Chondrocyte (in vitro differentiated cells): ENCODE measurements at regions not wholly inside any gene's neighbourhood (a gene's known extent, or its start where the extent isn't known, plus 50 kb on each side); places are given as distances from the start of the nearest gene placed in this dataset.

Source experiments
- DNase-seq: peaks from one replicate; pipeline ENCODE4 v3.0.0; 2021; ENCODE audit warnings: mixed read lengths, low spot score
- H3K27ac Mint-ChIP-seq: one replicate; pipeline ENCODE4 v1.8.0; 2021; ENCODE audit warnings: mild to moderate bottlenecking, moderate library complexity, mixed read lengths; ENCODE audit not compliant: unreplicated experiment
- H3K27me3 Mint-ChIP-seq: 2 replicates; pipeline ENCODE4 v1.8.0; 2021; ENCODE audit warnings: low read depth, mixed read lengths
- H3K36me3 Mint-ChIP-seq: 2 replicates; pipeline ENCODE4 v1.8.0; 2021; ENCODE audit warnings: low read depth, mixed read lengths
- H3K4me1 Mint-ChIP-seq: 2 replicates; pipeline ENCODE4 v1.8.0; 2021; ENCODE audit warnings: low read depth, mild to moderate bottlenecking, mixed read lengths
- H3K4me3 Mint-ChIP-seq: one replicate; pipeline ENCODE4 v1.8.0; 2021; ENCODE audit warnings: mild to moderate bottlenecking, moderate library complexity, mixed read lengths; ENCODE audit not compliant: unreplicated experiment
- H3K9me3 Mint-ChIP-seq: 2 replicates; pipeline ENCODE4 v1.8.0; 2021; ENCODE audit warnings: low read depth, mixed read lengths
- CTCF ChIP-seq: fragments of 200-600 bp; sonication (generic); IDR thresholded peaks from 2 replicates; pipeline ENCODE4 v1.5.0; 2021; ENCODE audit warnings: antibody characterized with exemption, mild to moderate bottlenecking, moderate library complexity

- no peak overlapping the region for H3K27ac Mint-ChIP-seq
- DNase-seq: no peak
- H3K4me1 Mint-ChIP-seq: no peaks in the 10 kb centered on the region
- H3K9me3 Mint-ChIP-seq: no peaks in the 10 kb centered on the region
- H3K36me3 Mint-ChIP-seq: no peaks in the 10 kb centered on the region
- no peak for TF ChIP-seq CTCF
- no peak overlapping the region for H3K4me3 Mint-ChIP-seq
- H3K27me3 Mint-ChIP-seq: peaks cover 3% of the 10 kb centered on the region
Measured at GRCh38 chr2:66048667-66049066, 386.3 kb upstream of the MEIS1 start.

GRCh38 chr2:66041902-66042657 is 392.8 kb upstream of the MEIS1 start:
- H3K27ac Mint-ChIP-seq: no peak overlapping the region
- H3K36me3 Mint-ChIP-seq: no peaks in the 10 kb centered on the region
- H3K27me3 Mint-ChIP-seq: peaks cover 2% of the 10 kb centered on the region
- no peak for TF ChIP-seq CTCF
- H3K4me1 Mint-ChIP-seq: no peaks in the 10 kb centered on the region
- H3K9me3 Mint-ChIP-seq: no peaks in the 10 kb centered on the region
- H3K4me3 Mint-ChIP-seq: no peak overlapping the region
- no peak for DNase-seq

- Mint-ChIP-seq H3K9me3 (no peaks in the 10 kb centered on the region), H3K27ac (no peak overlapping the region)
- DNase-seq: no peak
Measured at GRCh38 chr2:66036948-66037347, 398.0 kb upstream of the MEIS1 start.

GRCh38 chr2:66034467-66034866 is 400.5 kb upstream of the MEIS1 start:
- no peak overlapping the region for H3K4me3 Mint-ChIP-seq
- no peak for TF ChIP-seq CTCF
- no peaks in the 10 kb centered on the region for H3K27me3 Mint-ChIP-seq
- DNase-seq: no peak
- H3K4me1 Mint-ChIP-seq: no peaks in the 10 kb centered on the region
- H3K9me3 Mint-ChIP-seq: no peaks in the 10 kb centered on the region
- no peak overlapping the region for H3K27ac Mint-ChIP-seq
- H3K36me3 Mint-ChIP-seq: no peaks in the 10 kb centered on the region

More at GRCh38 chr2:66036948-66037347, 398.0 kb upstream of the MEIS1 start:
- Mint-ChIP-seq H3K4me1 (no peaks in the 10 kb centered on the region), H3K36me3 (no peaks in the 10 kb centered on the region), H3K4me3 (no peak overlapping the region), H3K27me3 (peaks cover 2% of the 10 kb centered on the region)
- no peak for TF ChIP-seq CTCF

- no peaks in the 10 kb centered on the region for H3K27me3 Mint-ChIP-seq
- no peaks in the 10 kb centered on the region for H3K36me3 Mint-ChIP-seq
- no peak overlapping the region for H3K27ac Mint-ChIP-seq
- no peaks in the 10 kb centered on the region for H3K4me1 Mint-ChIP-seq
- no peak for DNase-seq
- no peaks in the 10 kb centered on the region for H3K9me3 Mint-ChIP-seq
- TF ChIP-seq CTCF: no peak
- H3K4me3 Mint-ChIP-seq: no peak overlapping the region
Measured at GRCh38 chr2:66032226-66032775, 402.6 kb upstream of the MEIS1 start.
